ENCODE measurements at regions not wholly inside any gene's neighbourhood (a gene's known extent, or its start where the extent isn't known, plus 50 kb on each side); places are given as distances from the start of the nearest gene placed in this dataset.

GRCh38 chr1:229011022-229011421 lies 259.9 kb upstream of the RAB4A start:
- Histone ChIP-seq H3K27me3 (ENCODE audit: insufficient read depth, low read length) (no peaks in the 10 kb centered on the region), H4K20me1 (ENCODE audit: insufficient read depth, low read length) (no peaks in the 10 kb centered on the region), H3K4me1 (ENCODE audit: insufficient read depth, low read length) (no peaks in the 10 kb centered on the region), H3K9me3 (ENCODE audit: low read depth, low read length) (no peaks in the 10 kb centered on the region), H2AFZ (ENCODE audit: low read length) (no peak overlapping the region), H3K36me3 (ENCODE audit: insufficient read depth, low read length) (no peaks in the 10 kb centered on the region), H3K4me2 (ENCODE audit: insufficient read depth, low read length) (no peak overlapping the region), H3K27ac (ENCODE audit: low read depth, low read length) (no peak overlapping the region), H3K4me3 (ENCODE audit: insufficient read depth, low read length) (no peak overlapping the region), H3K79me2 (ENCODE audit: insufficient read depth, low read length) (no peaks in the 10 kb centered on the region)
- no peak for DNase-seq (ENCODE audit: insufficient read length, low spot score, missing footprints)
- TF ChIP-seq CTCF (IDR thresholded peaks at IDR 0.05; ENCODE audit: extremely low read depth, low read depth, low read length) = no peak

- H3K79me2 ChIP-seq (ENCODE audit: insufficient read depth, low read length) = no peaks in the 10 kb centered on the region
- H3K27me3 ChIP-seq (ENCODE audit: insufficient read depth, low read length) = no peaks in the 10 kb centered on the region
- no peak overlapping the region for H3K27ac ChIP-seq (ENCODE audit: low read depth, low read length)
- no peaks in the 10 kb centered on the region for H3K4me1 ChIP-seq (ENCODE audit: insufficient read depth, low read length)
- no peak for TF ChIP-seq CTCF (IDR thresholded peaks at IDR 0.05; ENCODE audit: extremely low read depth, low read depth, low read length)
- no peaks in the 10 kb centered on the region for H4K20me1 ChIP-seq (ENCODE audit: insufficient read depth, low read length)
- no peak overlapping the region for H3K4me2 ChIP-seq (ENCODE audit: insufficient read depth, low read length)
- no peak overlapping the region for H3K4me3 ChIP-seq (ENCODE audit: insufficient read depth, low read length)
- no peak overlapping the region for H2AFZ ChIP-seq (ENCODE audit: low read length)
- DNase-seq (ENCODE audit: insufficient read length, low spot score, missing footprints) = no peak
- no peaks in the 10 kb centered on the region for H3K9me3 ChIP-seq (ENCODE audit: low read depth, low read length)
- H3K36me3 ChIP-seq (ENCODE audit: insufficient read depth, low read length) = no peaks in the 10 kb centered on the region
Measured at GRCh38 chr1:229012823-229013222, 258.1 kb upstream of the RAB4A start.

- H3K9me3 ChIP-seq (ENCODE audit: low read depth, low read length) = no peaks in the 10 kb centered on the region
- H4K20me1 ChIP-seq (ENCODE audit: insufficient read depth, low read length) = no peaks in the 10 kb centered on the region
- H3K4me2 ChIP-seq (ENCODE audit: insufficient read depth, low read length) = no peak overlapping the region
- H3K4me3 ChIP-seq (ENCODE audit: insufficient read depth, low read length) = no peak overlapping the region
- H3K27me3 ChIP-seq (ENCODE audit: insufficient read depth, low read length) = no peaks in the 10 kb centered on the region
- H3K79me2 ChIP-seq (ENCODE audit: insufficient read depth, low read length) = no peaks in the 10 kb centered on the region
- no peak overlapping the region for H3K27ac ChIP-seq (ENCODE audit: low read depth, low read length)
- H3K4me1 ChIP-seq (ENCODE audit: insufficient read depth, low read length) = no peaks in the 10 kb centered on the region
- no peak for TF ChIP-seq CTCF (IDR thresholded peaks at IDR 0.05; ENCODE audit: extremely low read depth, low read depth, low read length)
- DNase-seq (ENCODE audit: insufficient read length, low spot score, missing footprints) = no peak
- H2AFZ ChIP-seq (ENCODE audit: low read length) = no peak overlapping the region
- no peaks in the 10 kb centered on the region for H3K36me3 ChIP-seq (ENCODE audit: insufficient read depth, low read length)
Measured at GRCh38 chr1:229013981-229014380, 256.9 kb upstream of the RAB4A start.

GRCh38 chr1:229015806-229016205 lies 255.1 kb upstream of the RAB4A start:
- Histone ChIP-seq H2AFZ (ENCODE audit: low read length) (no peak overlapping the region), H3K4me1 (ENCODE audit: insufficient read depth, low read length) (no peaks in the 10 kb centered on the region), H3K27ac (ENCODE audit: low read depth, low read length) (no peak overlapping the region), H4K20me1 (ENCODE audit: insufficient read depth, low read length) (no peaks in the 10 kb centered on the region), H3K4me2 (ENCODE audit: insufficient read depth, low read length) (no peak overlapping the region), H3K79me2 (ENCODE audit: insufficient read depth, low read length) (no peaks in the 10 kb centered on the region), H3K4me3 (ENCODE audit: insufficient read depth, low read length) (no peak overlapping the region), H3K9me3 (ENCODE audit: low read depth, low read length) (no peaks in the 10 kb centered on the region), H3K36me3 (ENCODE audit: insufficient read depth, low read length) (no peaks in the 10 kb centered on the region), H3K27me3 (ENCODE audit: insufficient read depth, low read length) (no peaks in the 10 kb centered on the region)
- no peak for DNase-seq (ENCODE audit: insufficient read length, low spot score, missing footprints)
- TF ChIP-seq CTCF (IDR thresholded peaks at IDR 0.05; ENCODE audit: extremely low read depth, low read depth, low read length) = no peak
